ENCODE measurements at regions not wholly inside any gene's neighbourhood (a gene's known extent, or its start where the extent isn't known, plus 50 kb on each side); places are given as distances from the start of the nearest gene placed in this dataset.

DNA sequence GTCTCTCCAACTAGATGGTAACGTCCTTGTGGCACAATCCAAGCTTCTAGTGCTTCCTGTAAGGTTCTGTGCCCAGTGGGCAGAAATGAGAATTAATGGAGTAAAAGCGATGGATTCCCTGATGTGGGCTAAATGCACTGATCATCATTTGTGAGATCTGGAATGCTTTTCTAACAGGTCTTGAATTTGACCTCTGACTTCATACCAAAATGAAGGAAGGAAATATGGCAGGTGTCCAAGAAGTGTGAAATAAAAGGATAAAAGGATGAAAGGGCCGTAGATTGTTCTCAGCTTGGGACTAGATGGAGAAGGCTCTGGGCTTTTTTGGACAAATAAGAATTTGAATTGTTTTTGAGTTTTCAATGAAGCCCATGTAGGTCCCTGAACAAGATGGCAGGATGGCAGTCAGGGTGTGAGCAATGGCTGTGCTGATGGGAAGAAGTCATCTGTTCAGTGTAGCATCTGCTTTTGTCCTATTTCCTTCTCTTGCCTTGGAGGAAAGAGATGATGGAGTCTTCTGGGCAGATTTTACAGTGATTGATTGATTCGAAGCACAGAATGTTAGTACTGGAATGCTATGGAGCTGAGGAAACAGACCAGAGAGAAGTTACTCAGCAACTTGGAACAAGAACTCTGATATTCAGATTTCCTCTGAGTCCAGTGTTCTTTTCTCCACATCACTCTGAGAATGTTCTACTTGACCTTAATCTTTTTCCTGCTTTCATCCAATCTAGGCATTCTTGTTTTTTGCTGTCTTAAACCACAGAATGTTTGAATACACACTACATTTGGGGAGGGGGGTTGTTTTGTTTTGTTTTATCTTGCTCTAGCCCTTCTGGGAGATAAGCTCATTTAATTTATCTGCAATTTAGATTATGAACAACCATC lies 286.0 kb downstream of the HLX start:
- no peak for DNase-seq

DNA sequence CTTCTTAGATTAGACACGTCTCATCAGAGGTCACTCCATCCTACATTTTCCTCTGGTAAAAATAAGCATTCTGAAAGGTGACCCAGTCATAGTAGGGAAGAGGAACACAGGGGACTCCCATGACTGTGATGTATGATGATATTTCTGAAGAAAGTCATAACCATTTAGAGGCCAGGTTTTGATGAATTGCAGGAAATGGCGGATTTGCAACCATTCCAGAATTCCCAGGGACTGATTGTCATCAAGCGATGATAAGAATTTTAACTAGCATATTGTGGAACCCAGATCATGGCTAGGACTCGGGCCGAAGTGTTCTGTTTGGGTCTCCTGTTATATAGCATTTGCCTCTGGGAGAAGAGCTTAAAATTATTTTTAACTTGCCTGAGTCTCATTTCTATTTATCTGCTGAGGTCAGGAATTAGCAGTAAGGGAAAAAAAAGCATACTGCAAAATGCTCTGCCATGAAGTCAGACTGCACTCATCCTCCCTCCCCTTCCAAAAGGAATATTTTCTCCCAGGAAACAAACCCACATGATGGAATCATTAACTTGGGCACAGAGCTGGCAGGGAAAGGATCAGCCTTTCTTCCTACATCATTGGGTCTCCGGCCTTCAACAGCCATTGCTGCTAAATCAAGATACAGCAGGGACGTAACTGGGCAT lies 286.7 kb downstream of the HLX start:
- DNase-seq, result no peak

DNA sequence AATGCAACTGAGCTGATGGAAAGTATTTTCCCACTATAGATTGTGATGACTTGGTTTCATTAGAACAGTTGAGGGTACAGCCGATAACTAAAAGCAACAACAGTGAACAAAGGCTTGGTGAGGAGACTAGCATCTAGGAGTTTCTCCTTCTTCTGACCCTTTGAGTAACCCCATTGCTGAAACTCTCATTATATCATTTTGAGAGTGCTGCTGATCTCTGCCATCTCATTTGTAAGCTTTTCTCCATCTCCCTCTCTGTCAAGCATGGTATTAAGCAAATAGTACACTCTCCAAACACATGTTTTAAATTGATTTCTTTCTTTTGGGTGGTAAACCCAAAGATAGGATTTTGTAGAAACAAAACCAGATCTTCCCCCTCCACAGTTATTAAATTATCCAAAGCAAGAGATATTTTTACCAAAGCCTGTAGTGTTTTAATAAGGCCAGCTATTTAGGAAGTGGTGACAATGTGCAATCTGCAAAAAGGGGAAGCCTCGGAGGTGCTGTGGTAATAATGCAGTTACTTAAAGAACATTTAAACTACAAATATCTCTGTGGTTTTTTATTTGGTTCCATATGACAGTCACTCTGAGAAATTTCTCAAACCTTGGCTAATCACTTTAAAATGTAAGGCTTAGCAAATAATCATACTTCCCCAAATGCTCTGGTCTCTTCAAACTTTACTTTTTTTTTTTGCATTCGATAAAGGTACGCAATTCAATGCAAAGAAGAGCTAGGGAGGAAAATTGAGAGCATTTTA lies 287.5 kb downstream of the HLX start:
- DNase-seq, result no peak

DNA sequence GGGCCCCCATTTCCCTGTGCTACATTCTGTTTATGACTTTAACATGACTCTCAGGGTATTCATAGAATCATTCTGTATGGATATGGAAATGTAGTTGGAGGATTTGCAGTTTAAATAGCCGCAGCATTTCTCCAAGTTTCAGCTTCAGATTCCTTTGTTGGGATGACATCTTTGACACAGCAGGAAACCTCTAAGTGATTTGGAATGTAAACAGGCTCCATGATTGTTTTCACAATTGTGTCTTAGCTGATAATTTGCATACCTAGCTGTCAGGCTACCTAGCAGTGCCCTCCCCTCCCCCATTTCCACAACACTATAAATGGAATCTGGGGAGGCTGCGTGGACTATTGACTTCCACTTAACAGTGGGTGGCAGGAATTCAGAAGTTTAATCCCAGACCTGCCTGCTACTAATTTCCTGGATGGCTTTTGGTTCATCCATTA lies 290.2 kb downstream of the HLX start:
- no peak for DNase-seq

DNA sequence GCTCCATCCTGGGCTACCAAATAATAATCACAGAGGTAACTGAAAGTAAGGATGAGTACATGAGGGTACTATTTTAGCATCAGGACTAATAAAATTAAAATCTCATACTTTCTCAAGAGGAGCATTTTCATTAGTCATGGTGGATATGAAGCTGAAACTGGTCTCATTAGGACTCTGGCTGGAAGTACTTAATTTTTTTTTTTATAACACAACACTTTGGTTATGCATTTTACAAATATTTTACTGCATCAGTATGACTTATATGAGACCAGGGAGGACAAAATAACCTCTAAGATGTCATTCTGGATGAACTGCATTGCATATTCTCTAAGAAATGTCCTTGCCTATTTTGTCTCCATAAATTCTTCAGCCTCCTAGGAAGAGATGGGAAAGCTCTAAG lies 290.9 kb downstream of the HLX start:
- no peak for DNase-seq

DNA sequence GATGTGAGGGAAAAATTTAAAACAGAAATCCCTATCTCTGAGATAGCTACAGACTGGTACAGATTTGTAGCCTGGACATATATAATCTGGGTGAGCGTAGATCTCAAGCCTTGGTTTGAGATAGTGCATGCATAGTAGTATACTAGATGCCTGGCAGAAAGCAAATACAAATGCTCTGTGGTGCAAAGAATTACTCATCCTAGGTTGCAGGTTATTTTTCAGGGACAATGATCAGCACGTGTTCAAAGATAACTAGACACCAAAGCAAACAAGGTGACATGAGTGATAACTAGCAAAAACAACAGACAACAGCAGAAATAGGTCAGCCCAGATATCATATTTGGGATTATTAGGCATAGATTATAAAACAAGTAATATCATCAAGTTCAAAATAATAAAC lies 292.5 kb downstream of the HLX start:
- DNase-seq, result no peak

DNA sequence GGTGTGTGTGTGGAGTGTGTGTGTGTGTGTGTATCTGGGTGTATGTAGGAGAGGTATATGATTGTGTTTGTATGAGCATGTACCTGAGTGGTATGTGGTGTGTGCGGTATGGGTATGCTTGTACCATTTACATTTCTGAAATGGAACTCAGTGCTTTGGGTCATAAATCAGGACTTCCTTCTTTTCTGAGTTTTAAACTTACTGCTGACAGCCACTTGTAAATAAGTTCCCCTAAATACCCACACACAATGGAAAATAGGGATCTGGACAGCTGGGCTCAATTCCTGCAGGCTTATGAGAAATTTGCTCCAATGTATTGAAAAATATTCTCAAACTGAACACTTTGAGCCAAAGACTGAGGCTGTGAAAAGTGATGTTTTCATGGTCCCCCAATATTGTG lies 293.6 kb downstream of the HLX start:
- DNase-seq, result no peak

DNA sequence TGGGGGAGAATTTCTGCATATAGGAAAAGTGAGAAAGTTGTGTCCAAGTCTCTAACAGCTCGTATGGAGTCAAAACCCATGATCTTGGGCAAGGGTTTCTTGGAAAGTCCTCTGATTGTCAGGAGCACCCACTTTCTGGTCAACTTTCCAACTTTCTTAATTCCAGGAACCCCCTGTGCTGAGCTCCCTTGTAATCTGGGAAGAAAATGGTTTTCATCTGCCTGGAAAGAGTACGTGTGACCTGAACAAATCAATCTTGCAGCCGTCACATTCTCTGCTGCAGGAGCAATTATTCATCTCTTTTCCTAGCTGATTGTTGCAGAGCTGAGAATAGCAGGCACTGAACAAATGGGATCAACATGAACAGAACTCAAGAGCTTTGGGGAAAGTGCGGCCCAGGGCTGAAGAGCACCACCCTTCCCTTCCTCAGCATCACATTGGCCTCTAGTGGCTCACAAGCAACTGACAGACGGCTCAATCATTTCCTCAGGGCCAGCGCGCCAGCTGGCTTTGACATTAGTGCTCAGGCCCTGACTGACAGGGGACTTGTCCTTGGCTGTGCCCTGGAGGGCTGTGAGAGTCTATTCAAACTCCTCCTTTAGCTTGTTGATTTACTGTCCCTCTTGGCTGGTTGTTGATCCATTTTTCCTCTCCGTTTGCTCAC lies 295.2 kb downstream of the HLX start:
- no peak for DNase-seq

DNA sequence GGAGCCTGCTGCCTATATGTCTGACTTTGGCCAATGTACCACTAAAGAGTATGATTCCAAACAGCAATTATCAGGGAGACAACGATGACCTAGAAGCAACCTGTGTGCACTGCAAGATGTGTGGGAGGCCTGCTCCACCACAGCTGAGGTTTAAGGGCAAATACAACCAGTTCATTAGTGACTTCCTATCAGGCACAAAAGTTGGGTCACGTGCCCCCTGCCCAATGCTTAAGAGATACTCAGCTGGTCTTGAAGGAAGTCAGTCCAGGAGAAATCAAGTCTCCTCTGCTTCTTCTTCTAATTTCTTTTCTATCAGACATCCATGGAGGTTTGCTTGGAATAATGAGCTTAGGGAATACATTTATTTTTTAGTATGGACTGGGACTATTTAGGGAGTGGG lies 296.0 kb downstream of the HLX start:
- DNase-seq, result no peak

DNA sequence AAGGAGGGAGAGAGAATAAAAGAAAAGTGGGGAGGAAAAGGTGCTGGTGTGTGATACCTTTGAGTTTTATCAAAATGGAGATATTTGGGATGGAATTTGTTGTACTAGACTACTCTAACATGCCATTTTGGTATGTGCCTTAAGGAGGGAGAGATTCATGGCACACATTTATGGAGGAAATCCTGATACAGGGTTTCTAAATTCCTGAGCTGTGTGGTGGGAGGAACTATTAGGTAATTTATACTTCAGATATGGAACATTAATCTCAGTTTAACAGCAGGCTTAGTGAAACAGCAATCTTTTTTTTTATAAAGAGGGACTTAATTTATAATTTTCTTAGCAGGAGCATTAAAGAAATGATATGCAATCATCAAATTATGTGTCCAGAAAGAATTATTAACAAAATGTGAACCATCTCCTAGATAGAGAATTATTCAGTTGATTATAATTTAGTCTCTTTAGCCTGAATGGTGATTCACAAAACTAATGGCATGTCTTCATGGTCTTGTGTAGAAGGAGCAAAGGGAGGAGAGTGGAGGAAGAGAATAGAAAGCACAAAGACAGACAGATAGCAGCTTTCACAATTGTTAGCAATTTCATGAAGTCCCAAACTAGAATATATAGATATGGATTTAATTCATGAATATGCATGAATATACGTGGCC lies 301.6 kb downstream of the HLX start:
- no peak for DNase-seq

DNA sequence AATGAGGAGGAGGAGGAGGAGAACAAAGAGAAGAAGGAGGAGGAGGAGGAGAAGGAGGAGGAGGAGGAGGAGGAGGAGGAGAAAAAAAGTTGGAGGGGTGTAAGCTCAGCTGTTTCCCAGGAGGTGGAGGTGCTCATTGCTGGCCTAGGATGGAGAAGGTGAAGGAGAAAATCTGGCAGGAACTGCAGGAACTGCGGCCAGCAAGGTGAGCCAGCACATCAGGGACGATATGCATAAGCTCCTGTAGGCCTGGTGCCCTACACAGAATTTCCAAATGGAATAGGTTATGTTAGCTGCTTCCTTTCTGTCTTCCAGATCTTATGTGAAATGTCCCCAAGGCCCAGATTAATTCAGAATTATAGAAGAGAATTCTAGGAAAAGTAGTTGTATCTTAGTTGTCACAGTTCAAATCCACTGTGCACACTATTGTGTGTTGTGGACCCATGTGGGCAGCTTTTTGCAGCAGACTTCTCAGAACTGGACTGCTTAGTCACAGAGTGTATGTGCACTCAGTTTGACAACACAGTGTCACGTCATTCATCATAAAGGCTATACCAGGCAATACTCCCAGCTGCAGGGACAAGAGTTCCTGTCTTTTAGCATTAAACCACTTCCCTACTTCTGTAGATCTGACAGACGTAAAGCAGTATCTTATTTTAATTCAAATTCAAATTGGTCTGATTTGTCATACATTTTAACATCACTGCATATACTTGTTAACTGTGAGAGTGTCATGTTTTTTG lies 303.7 kb downstream of the HLX start:
- DNase-seq, result no peak

DNA sequence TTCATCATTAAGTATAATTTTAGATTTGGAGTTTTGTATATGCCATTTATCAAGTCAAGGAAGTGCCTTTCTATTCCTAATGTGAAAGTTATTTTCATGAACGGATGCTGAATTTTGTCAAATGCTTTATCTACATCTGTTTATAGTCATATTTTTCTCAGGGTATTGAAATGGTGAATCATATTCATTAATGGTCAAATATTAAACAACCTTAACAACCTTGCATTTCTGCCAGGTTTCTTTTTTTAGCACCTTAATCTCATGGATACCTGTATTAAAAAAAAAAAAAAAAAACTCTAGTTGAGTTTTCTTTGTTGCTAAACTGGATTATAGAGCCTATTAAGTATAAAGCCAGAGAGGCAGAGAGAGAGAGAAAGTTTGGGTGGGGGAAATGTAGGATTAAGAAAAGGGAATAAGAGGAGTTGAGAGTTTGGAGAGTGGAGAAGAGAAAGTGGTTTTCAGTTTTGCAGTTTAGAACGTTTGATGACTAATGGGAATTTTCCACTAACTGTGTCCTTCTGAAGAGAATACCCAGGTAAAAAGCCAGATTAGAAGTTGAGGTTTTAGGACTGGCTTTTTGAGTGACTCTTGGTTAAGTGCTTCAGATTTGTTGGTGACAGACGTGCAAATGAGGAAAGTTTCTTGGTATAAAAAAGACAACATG lies 305.0 kb downstream of the HLX start:
- no peak for DNase-seq

DNA sequence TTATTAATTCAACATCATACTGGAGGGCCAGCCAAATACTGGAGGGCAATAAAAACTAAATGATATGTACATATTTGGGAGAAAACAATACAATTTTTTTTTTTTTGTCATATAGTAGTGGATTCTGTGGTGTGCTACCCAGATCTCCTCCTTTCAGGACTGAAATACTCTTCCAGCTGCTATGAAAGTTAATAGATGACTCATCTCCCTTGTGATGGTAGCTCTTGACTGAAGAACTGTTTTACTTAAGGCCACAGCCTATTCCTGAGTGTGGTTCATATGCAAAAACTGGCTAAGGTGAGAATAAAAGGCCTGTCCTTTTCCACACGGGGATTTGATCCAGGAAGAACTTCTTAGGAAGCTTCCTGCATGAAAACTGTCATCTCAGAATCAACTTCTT lies 307.9 kb downstream of the HLX start:
- no peak for DNase-seq

DNA sequence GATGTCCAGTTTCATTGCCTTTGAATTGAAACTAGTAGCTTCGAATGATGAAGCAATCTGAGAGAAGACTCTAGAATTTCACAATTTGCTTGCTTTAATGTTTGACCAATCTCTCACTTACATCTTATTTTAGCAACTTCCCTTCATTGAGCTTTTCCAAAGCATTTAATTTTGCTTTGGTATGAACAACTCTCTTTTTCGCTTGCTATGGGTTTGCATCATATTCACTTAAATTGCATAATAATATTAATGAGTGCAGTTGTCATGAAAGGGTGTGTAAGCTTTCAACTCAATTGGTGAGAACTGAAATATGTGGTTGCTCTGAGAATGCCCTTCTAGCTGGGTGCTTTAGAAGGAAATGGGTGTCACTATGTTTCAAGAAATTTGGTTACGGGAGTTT lies 309.2 kb downstream of the HLX start:
- no peak for DNase-seq

DNA sequence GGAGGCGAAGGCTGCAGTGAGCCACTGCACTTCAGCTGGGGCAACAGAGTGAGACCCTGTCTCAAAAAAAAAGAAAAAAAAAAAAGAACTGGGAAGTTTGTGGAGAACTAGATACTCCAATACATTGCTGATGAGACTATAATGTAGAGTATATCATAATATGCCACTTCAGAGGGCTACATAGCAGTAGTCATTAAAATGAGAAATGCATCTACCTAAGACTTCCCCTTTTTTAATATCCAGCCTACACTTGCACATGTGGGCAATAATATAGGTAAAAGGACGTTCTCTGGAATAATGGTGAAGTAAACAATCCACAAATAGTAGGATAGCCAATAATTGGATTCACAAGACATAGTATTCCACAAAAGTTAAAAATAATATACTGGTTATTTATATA lies 311.0 kb downstream of the HLX start:
- DNase-seq, result no peak

DNA sequence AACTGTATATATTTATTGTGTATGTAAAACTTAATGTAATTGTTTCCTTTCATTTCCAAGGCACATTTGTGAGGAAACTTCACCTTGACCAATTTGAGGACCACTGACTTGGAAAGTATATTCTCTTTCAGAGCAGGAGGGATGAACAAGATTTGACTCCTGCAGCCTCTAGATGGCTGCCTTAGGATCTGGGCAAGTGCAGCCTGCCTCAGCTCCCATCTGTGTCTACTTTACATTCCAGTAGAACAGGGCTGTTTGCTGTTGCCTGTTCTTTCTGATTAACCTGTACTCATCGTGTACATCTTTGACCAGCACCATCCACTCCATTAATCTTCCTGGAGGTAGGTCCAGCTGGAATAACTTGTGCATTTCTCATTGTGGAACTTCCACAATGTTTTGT lies 312.8 kb downstream of the HLX start:
- DNase-seq, result no peak

DNA sequence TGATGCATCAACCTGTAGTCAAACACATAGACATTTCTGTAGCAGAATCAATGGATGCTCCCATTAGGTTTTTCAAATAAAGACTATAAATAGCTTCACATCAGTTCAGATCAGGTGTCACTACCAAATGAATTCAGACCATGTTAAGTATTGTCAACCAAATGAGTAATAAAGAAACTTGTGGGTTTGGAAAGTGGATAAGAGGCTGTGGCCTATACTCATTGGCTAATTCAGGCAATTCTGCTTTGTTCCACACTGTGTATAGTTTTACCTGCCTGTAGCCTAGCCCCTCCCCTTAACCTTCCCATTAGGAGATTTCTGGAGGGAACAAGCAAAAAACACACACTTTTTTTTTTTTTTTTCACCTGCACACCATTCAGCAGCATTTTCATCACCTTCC lies 321.2 kb downstream of the HLX start:
- DNase-seq, result no peak

DNA sequence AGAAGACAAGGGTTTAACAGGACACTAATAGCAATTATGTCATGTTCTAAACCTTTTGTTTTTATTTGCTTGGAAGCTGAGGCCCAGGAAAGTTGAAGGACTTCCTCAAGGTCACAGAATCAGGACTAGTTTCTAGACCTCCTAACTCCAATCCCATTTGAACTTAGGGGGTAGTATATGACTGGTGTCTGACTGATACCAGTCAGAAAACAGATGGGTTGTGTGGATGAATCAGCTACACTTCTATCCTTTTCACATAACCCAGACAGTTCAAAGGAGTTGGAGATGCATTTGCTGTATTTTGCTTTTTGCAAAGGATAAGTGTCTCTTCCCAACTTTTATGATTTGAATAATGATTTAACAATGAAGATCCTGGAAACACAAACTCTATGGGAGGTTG lies 322.5 kb downstream of the HLX start:
- DNase-seq, result no peak

DNA sequence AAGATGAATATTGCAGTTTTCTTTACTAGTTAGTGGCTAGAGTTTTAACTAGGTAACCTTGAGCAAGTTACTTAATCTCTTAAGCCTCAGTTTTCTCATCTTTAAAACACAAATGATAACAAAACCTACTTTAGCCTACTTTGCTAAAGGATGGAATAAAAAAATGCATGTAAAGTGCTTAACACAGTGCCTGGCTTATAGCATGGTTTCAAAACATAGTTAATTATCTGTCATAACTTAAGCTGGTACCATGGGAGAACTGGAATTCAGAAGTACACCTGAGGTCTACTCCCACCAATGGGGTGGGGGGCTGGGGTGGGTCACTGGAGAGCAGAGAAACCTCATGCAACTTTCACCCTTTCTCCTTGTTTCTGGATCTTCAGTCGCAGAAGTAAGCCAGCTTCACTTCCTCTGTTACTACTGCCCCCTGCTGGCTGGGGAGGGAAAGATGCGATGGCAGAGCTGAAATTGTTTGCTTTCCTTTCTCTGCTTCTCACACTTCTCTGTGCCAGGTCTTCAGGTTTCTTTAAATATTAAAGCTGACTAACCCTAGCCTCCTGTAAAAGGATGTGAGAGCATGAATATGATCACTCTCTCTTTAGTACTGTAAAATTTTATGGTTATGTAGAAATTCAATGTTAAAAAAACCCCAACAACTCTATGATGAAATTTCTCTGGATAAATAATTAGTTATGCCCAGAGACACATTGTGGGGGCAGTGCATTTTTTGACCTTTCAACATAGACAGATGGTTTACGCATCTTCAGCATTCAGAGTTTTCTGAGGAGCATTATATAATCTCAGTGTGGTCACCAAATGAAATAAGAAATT lies 324.2 kb downstream of the HLX start:
- DNase-seq, result peak; percentile 51

DNA sequence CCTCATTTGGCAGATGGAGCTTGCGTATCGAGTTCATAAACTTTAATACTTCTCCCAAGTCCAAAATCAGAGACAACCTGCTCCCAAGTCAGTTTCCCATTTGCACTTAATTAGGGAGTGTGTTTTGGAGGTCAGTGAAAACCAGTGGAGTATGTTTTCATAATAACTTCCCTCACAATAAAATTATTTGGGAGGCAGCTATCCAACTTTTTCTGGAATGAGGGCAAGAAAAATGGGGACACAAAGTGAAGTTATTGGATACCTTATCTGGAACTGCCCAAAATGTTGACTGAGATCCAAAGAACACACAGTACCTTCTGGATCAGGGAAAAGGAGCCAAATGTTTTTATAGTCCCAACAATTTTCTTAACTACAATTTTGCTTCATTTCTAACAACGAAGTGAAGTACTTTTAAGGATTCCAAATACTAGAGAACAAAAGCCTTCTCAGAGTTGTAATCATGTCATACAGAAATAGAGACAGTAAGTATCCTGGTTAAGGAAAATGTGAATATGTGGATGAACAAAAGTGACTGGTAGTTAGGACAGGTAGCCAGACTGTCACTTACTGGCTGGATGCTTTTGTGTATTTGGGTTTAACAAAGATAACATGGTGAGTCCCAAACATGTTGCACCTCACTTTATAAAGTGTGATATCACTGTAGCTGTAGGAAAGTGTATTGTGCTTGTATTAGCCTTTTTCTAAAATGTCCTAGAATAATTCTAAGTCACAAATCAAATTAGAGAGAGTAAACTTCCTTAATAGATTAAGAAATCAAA lies 325.0 kb downstream of the HLX start:
- DNase-seq, result no peak
